ENCODE measurements at regions not wholly inside any gene's neighbourhood (a gene's known extent, or its start where the extent isn't known, plus 50 kb on each side); places are given as distances from the start of the nearest gene placed in this dataset.

GRCh38 chr5:87113861-87114260 is 153.8 kb upstream of the RASA1 start:
- no peak for TF ChIP-seq CTCF (IDR thresholded peaks at IDR 0.05; ENCODE audit: extremely low read depth in 1 of 2, insufficient read depth in 1 of 2, low read depth in 1 of 2, low read length in 2 of 2)
- TF ChIP-seq EZH2 (IDR thresholded peaks at IDR 0.05; ENCODE audit: borderline replicate concordance, low read depth, low read length, severe bottlenecking) = no peak
- no peak for TF ChIP-seq POLR2A (IDR thresholded peaks at IDR 0.05; ENCODE audit: low read depth, low read length)
- TF ChIP-seq POLR2AphosphoS5 (IDR thresholded peaks at IDR 0.05; ENCODE audit: insufficient read depth, low read depth, low read length) = no peak
- no peak for TF ChIP-seq JUN (IDR thresholded peaks at IDR 0.05; ENCODE audit: borderline replicate concordance, insufficient read depth, insufficient read length, low read depth)
- TF ChIP-seq GATA2 (IDR thresholded peaks at IDR 0.05; ENCODE audit: insufficient read depth, insufficient read length, low read depth, low read length) = no peak
- no peak for TF ChIP-seq FOS (IDR thresholded peaks at IDR 0.05; ENCODE audit: borderline replicate concordance, insufficient read depth, low read length)
